ENCODE measurements at regions not wholly inside any gene's neighbourhood (a gene's known extent, or its start where the extent isn't known, plus 50 kb on each side); places are given as distances from the start of the nearest gene placed in this dataset.

DNA sequence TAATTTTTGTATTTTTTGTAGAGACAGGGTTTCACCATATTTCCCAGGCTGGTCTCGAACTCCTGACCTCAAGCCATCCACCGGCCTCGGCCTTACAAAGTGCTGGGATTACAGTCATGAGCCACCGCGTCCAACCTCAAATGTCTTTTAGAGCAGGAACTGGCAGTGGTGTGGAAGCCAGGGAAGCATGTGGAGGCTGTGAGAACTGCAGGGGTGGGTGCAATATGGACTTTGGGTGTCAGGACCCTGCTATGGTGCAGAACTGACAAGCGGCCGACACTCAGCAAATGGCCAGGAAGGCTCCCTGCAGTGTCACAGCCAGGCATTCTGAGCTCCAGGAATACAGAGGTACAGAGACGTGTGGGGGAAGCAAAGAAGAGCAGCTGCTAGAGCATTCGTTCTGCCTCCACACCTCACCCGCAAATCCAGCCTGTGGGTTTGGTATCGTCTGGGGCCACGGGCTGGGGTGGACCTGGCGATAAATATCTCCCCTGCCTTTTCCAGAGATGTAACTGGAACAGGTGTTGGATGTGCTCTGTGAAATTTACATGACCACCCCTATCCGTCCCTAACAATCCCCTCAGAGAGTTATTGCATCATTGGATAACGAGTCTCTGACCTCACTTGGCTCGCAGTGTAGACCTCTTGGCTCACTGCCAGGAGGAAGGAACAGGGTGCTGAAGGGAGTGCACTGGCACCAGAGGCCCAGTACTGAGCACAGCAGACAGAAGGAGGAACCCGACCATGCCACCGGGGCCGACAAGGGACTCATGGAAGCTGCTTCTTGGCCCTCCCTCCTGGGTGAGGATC, 624.7 kb upstream of the B3GAT1 start:
- H3K27me3 ChIP-seq: peaks cover 0 to 21% (median 4%) of the 10 kb centered on the region in 7 donors
- H3K4me1 ChIP-seq: no peaks in the 10 kb centered on the region
- TF ChIP-seq, protein P1, sequence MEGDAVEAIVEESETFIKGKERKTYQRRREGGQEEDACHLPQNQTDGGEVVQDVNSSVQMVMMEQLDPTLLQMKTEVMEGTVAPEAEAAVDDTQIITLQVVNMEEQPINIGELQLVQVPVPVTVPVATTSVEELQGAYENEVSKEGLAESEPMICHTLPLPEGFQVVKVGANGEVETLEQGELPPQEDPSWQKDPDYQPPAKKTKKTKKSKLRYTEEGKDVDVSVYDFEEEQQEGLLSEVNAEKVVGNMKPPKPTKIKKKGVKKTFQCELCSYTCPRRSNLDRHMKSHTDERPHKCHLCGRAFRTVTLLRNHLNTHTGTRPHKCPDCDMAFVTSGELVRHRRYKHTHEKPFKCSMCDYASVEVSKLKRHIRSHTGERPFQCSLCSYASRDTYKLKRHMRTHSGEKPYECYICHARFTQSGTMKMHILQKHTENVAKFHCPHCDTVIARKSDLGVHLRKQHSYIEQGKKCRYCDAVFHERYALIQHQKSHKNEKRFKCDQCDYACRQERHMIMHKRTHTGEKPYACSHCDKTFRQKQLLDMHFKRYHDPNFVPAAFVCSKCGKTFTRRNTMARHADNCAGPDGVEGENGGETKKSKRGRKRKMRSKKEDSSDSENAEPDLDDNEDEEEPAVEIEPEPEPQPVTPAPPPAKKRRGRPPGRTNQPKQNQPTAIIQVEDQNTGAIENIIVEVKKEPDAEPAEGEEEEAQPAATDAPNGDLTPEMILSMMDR (IDR thresholded peaks at IDR 0.05): no peak
- WGBS, 2 donors: 62 to 69% methylated on average over 19 of the region's 19 CpGs
- intact Hi-C loops (cut with DNase I): no loop called here
- H3K9me3 ChIP-seq: no peaks in the 10 kb centered on the region
- DNase-seq: no peak
- H3K36me3 ChIP-seq: no peaks in the 10 kb centered on the region
- no peak overlapping the region for H3K27ac ChIP-seq
- no peak overlapping the region for H3K4me3 ChIP-seq
- no peak for ATAC-seq

DNA sequence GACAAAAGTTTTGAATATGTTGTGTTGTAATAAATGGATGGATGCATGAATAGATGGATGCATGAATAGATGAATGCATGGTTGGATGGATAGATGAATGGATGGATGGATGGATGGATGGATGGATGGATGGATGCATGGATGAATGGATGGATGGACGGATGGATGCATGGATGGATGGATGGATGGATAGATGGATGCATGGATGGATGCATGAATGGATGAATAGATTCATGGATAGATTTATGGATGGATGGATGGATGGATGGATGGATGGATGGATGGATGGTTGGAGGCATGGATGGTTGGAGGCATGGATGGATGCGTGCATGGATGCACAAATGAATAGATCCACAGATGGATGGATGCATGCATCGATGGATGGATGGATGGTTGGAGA, 623.2 kb upstream of the B3GAT1 start:
- intact Hi-C loops (cut with DNase I): no loop called here
- DNase-seq (no peak), ATAC-seq (no peak)
- Histone ChIP-seq H3K4me1 (no peaks in the 10 kb centered on the region), H3K27ac (no peak overlapping the region), H3K4me3 (no peak overlapping the region), H3K36me3 (no peaks in the 10 kb centered on the region), H3K9me3 (no peaks in the 10 kb centered on the region), H3K27me3 (peaks cover 0 to 25% (median 7%) of the 10 kb centered on the region in 7 donors)
- WGBS, 2 donors: 81 to 91% methylated on average over 3 of the region's 3 CpGs
- TF ChIP-seq, protein P1 (IDR thresholded peaks at IDR 0.05): no peak

DNA sequence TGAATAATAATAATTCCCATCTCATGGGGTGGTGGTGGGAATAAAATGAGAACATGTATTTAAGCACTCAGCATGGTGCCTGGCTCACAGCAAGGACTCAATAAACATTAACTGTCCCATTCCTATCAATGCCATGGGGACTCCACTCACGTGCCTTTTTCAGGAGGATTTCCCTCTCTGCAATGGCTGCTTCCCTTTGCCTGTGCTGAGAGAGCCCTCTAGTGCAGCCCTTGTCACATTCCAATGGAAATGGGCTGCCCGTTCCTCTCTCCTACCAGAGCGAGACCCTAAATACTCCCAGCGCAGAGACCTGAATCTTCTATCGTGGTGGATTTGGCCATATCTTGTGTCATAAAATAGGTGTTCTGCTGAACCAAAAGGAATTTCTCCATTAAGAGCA, 621.5 kb upstream of the B3GAT1 start:
- Histone ChIP-seq H3K4me3 (no peak overlapping the region), H3K36me3 (no peaks in the 10 kb centered on the region), H3K9me3 (no peaks in the 10 kb centered on the region), H3K27ac (no peak overlapping the region), H3K4me1 (no peaks in the 10 kb centered on the region), H3K27me3 (peaks cover 0 to 25% (median 8%) of the 10 kb centered on the region in 7 donors)
- intact Hi-C loops (cut with DNase I): loop anchor here in 1 of 10 donors (1.0 kb wide), 1 partner anchor 165 kb away; no protein-coding TSS in a partner anchor
- DNase-seq (peak in 1 of 2 donors; percentile 10), ATAC-seq (peak in 3 of 8 donors; percentile 34 to 65 (median 44))
- TF ChIP-seq, protein P1 (IDR thresholded peaks at IDR 0.05): peak in 6 of 9 donors; percentile 27 to 52 (median 41)
- WGBS, 2 donors: 12% methylated on average over 5 of the region's 5 CpGs

DNA sequence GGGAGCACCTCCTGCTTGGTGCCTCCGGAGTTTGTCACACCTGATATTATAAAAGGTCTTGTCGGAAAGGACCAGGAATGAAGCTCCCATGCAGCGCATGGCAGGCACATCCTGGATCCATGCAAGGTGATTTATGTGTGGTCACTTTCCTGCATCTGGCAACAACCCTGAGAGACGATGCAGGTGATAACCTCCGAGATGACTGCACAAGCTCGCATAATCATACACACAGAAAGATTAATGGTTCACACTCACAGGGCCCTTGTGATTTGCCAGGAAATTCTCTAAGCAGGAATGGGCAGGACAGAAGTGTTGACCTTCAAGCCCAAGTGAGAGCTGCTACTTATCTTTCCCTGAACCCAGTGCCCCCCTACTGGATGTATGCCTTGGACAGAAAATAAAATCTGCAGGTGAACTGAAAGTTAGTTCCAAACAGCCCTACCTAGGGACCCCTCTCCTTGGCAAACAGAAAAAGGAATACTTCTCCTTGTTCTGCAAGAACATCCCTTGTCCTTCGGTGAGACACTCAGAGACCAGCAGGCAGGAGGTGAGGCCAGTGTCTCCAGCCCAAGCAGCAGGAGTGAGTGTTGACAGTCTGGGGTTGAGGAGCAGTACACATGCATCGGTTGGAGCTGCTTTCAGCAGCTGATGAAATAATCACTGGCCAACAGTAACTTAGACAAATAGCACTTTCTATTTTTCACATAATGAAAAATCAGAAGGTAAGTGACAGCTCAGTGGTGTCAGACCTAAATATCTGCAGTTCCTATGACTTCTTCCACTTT, 619.4 kb upstream of the B3GAT1 start:
- DNase-seq (no peak), ATAC-seq (no peak)
- H3K27me3 ChIP-seq: peaks cover 0 to 15% (median 8%) of the 10 kb centered on the region in 7 donors
- WGBS, 2 donors: 63 to 69% methylated on average over 8 of the region's 8 CpGs
- intact Hi-C loops (cut with DNase I): no loop called here
- TF ChIP-seq, protein P1 (IDR thresholded peaks at IDR 0.05): no peak
- no peaks in the 10 kb centered on the region for H3K4me1 ChIP-seq
- H3K36me3 ChIP-seq: no peaks in the 10 kb centered on the region
- H3K27ac ChIP-seq: no peak overlapping the region
- H3K4me3 ChIP-seq: no peak overlapping the region
- H3K9me3 ChIP-seq: no peaks in the 10 kb centered on the region

All from heart right ventricle (tissue), 16 donors.